Heart left ventricle (tissue), 13 donors: ENCODE measurements at regions not wholly inside any gene's neighbourhood (a gene's known extent, or its start where the extent isn't known, plus 50 kb on each side); places are given as distances from the start of the nearest gene placed in this dataset.

Source experiments
- POLR2A ChIP-seq, 2 donors: fragments of 450-650 bp; IDR thresholded peaks; one replicate each; pipeline ENCODE4 v1.6.1; 2017; ENCODE audit warnings: antibody characterized with exemption in 2 of 2, mild to moderate bottlenecking in 2 of 2, moderate library complexity in 2 of 2
- TF ChIP-seq, protein P1 (sequence below), 12 donors: fragments of 200-600 bp; sonication (generic) in 4 of 12; IDR thresholded peaks; one replicate each; pipeline versions ENCODE4 v1.5.0 to v1.8.0; 2018 to 2022; ENCODE audit warnings: antibody characterized with exemption in 12 of 12, mild to moderate bottlenecking in 5 of 12
- donor health status: ischemic (EF 13 %, LVEDD 7.1; RV severe dilation, severe dysfunction).
- donor health status: DM: no; HTN: yes; CAD: no.
- donor health status: DM: no; HTN: no; CAD: no.
- donor health status: ischemic (EF 25% LVEDD 6.9; RV normal size, moderate dysfunction).
- donor health status: ischemic (EF 25% LVEDD 5.7; RV mildly dilated, moderate dysfunction).
- donor health status: ischemic (EF 35%, LVEDD 5.7; RV mildly dilated, moderate dysfunction).
- donor health status: nonischemic (EF 11% LVEDD 7.7; RV severe dilation, severe dysfunction).
- donor health status: DM: yes; HTN: yes; CAD: no.
- donor health status: PGD.
- donor health status: ischemic (EF 29% LVEDD 5.4; RV normal size, mild dysfunction).
- donor health status: nonischemic (EF 23%, LVEDD 6.1; RV moderate dilation, normal function).

DNA sequence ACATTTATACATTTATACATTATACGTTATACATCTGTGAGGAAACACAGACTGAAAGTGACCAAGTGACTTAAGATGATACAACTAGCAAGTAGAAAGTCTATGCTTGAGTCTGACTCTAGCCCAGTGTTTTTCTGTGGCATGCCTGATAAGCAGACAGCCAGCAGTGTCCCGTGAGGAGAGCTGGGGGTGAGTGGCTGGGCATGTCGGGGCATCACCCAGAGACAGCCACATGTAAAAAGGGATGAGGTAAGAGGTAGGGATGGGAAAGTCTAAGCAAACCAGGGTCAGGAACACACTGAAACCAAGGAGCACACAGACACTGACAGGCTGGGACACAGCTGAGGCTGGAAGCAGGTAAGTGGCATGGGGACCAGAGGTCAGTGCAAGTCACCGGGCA lies 333.2 kb downstream of the FOXO1 start:
- TF ChIP-seq, protein P1, sequence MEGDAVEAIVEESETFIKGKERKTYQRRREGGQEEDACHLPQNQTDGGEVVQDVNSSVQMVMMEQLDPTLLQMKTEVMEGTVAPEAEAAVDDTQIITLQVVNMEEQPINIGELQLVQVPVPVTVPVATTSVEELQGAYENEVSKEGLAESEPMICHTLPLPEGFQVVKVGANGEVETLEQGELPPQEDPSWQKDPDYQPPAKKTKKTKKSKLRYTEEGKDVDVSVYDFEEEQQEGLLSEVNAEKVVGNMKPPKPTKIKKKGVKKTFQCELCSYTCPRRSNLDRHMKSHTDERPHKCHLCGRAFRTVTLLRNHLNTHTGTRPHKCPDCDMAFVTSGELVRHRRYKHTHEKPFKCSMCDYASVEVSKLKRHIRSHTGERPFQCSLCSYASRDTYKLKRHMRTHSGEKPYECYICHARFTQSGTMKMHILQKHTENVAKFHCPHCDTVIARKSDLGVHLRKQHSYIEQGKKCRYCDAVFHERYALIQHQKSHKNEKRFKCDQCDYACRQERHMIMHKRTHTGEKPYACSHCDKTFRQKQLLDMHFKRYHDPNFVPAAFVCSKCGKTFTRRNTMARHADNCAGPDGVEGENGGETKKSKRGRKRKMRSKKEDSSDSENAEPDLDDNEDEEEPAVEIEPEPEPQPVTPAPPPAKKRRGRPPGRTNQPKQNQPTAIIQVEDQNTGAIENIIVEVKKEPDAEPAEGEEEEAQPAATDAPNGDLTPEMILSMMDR (IDR thresholded peaks at IDR 0.05): no peak
- no peak for TF ChIP-seq POLR2A (IDR thresholded peaks at IDR 0.05)
